GM12878 (cell line): ENCODE measurements at regions not wholly inside any gene's neighbourhood (a gene's known extent, or its start where the extent isn't known, plus 50 kb on each side); places are given as distances from the start of the nearest gene placed in this dataset. TPM values are rescaled to one million over a fixed set of nuclear protein-coding genes. Genes with fewer than 3 reads are reported as not detected.

ENCODE experiments used
- small RNA-seq: library from RNA; depleted of rRNA; stranded (forward); fragments of <200 nt; gene quantifications from one replicate; pipeline ENCODE3, GENCODE V24; 2014

Small RNAs in the stretch of these regions (small RNA-seq; reads per million reads assigned to genes)
- gene AL389895.1: not detected
